ENCODE measurements at regions not wholly inside any gene's neighbourhood (a gene's known extent, or its start where the extent isn't known, plus 50 kb on each side); places are given as distances from the start of the nearest gene placed in this dataset.

GRCh38 chr3:28066020-28066419 lies 175.4 kb upstream of the CMC1 start:
- no peak for DNase-seq
- peaks cover 19% of the 10 kb centered on the region for H3K9me3 ChIP-seq
- H3K27ac ChIP-seq: no peak overlapping the region
- ATAC-seq: no peak
- no peaks in the 10 kb centered on the region for H3K27me3 ChIP-seq (ENCODE audit: low read depth)
- intact Hi-C loops (cut with DNase I): no loop called here
- H3K36me3 ChIP-seq: no peaks in the 10 kb centered on the region
- no peaks in the 10 kb centered on the region for H3K4me1 ChIP-seq
- TF ChIP-seq CTCF (IDR thresholded peaks at IDR 0.05): no peak
- H3K4me3 ChIP-seq: no peak overlapping the region

- TF ChIP-seq CTCF (IDR thresholded peaks at IDR 0.05): no peak
- DNase-seq: no peak
- H3K4me3 ChIP-seq: no peak overlapping the region
- H3K36me3 ChIP-seq: no peaks in the 10 kb centered on the region
- ATAC-seq: no peak
- H3K4me1 ChIP-seq: no peaks in the 10 kb centered on the region
- H3K9me3 ChIP-seq: peaks cover 19% of the 10 kb centered on the region
- intact Hi-C loops (cut with DNase I): no loop called here
- no peaks in the 10 kb centered on the region for H3K27me3 ChIP-seq (ENCODE audit: low read depth)
- no peak overlapping the region for H3K27ac ChIP-seq
These were observed 174.4 kb upstream of the CMC1 start for GRCh38 chr3:28067014-28067413.

GRCh38 chr3:28068342-28068741 lies 173.1 kb upstream of the CMC1 start:
- intact Hi-C loops (cut with DNase I): no loop called here
- ATAC-seq (no peak), DNase-seq (no peak)
- no peak overlapping the region for H3K4me3 ChIP-seq
- peaks cover 19% of the 10 kb centered on the region for H3K9me3 ChIP-seq
- H3K27ac ChIP-seq: no peak overlapping the region
- H3K36me3 ChIP-seq: no peaks in the 10 kb centered on the region
- no peak for TF ChIP-seq CTCF (IDR thresholded peaks at IDR 0.05)
- no peaks in the 10 kb centered on the region for H3K27me3 ChIP-seq (ENCODE audit: low read depth)
- no peaks in the 10 kb centered on the region for H3K4me1 ChIP-seq

- no peak for TF ChIP-seq CTCF (IDR thresholded peaks at IDR 0.05)
- DNase-seq (no peak), ATAC-seq (no peak)
- Histone ChIP-seq H3K9me3 (peaks cover 19% of the 10 kb centered on the region), H3K4me1 (no peaks in the 10 kb centered on the region), H3K36me3 (no peaks in the 10 kb centered on the region), H3K27me3 (ENCODE audit: low read depth) (no peaks in the 10 kb centered on the region), H3K27ac (no peak overlapping the region), H3K4me3 (no peak overlapping the region)
- intact Hi-C loops (cut with DNase I): no loop called here
These were observed 172.0 kb upstream of the CMC1 start for GRCh38 chr3:28069438-28069837.

- TF ChIP-seq CTCF (IDR thresholded peaks at IDR 0.05): no peak
- ATAC-seq: no peak
- no peak for DNase-seq
- intact Hi-C loops (cut with DNase I): no loop called here
- Histone ChIP-seq H3K36me3 (no peaks in the 10 kb centered on the region), H3K4me1 (no peaks in the 10 kb centered on the region), H3K27ac (no peak overlapping the region), H3K9me3 (no peaks in the 10 kb centered on the region), H3K4me3 (no peak overlapping the region), H3K27me3 (ENCODE audit: low read depth) (no peaks in the 10 kb centered on the region)
These were observed 165.2 kb upstream of the CMC1 start for GRCh38 chr3:28076246-28076645.

- TF ChIP-seq CTCF (IDR thresholded peaks at IDR 0.05): peak; percentile 19
- DNase-seq: no peak
- no peak overlapping the region for H3K4me3 ChIP-seq
- no peak for ATAC-seq
- H3K27me3 ChIP-seq (ENCODE audit: low read depth): no peaks in the 10 kb centered on the region
- H3K9me3 ChIP-seq: no peaks in the 10 kb centered on the region
- H3K4me1 ChIP-seq: no peaks in the 10 kb centered on the region
- intact Hi-C loops (cut with DNase I): no loop called here
- H3K36me3 ChIP-seq: no peaks in the 10 kb centered on the region
- no peak overlapping the region for H3K27ac ChIP-seq
These were observed 163.8 kb upstream of the CMC1 start for GRCh38 chr3:28077572-28077971.

Data from lower lobe of right lung (tissue), 2 donors.